HG03378 (cell line): ENCODE measurements at regions not wholly inside any gene's neighbourhood (a gene's known extent, or its start where the extent isn't known, plus 50 kb on each side); places are given as distances from the start of the nearest gene placed in this dataset.
"Not testable (repeated sequence)": the region's sequence is repeated elsewhere in the genome, so short reads cannot be mapped to it uniquely, and the experiment has no call there.

Experiments
- ATAC-seq: cut with Tn5 transposase; IDR thresholded peaks from one replicate; pipeline ENCODE4 v1.9.1; 2021; ENCODE audit warnings: mild to moderate bottlenecking, moderate library complexity; ENCODE audit not compliant: unreplicated experiment

DNA sequence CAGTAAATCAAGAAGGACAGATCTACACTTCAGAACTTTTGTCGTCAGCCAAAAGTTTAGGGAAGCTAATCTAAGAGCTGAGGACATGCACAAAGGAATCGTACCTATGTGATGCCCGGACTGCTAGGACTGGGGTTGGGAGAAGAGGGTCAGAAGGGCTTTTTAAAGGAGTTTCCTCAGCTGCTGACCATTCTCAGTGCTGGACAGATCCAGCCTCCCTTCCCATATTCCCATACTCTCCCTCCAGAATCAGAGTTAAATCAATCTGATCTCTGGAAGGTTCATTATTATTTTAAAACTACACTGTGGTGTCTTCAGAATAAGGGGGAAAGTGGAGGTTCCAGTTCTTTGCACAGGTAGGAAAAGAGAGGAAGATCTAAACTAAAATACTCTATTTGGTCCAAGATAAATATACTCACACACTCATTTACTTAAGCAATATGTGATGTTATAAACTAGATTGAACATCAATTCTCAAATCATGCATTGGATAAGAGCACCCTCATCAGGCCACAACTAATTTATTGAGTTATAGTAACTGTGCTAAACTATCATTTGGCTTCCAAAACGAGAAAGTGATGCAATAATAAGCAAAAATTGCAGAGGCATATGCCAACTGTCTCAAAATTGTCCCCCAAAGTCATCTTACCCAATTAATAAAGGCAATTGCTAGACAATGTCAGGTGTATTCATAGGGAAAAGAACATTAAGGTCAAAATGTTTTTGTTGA, 124.7 kb downstream of the HNRNPD start:
- no peak for ATAC-seq

DNA sequence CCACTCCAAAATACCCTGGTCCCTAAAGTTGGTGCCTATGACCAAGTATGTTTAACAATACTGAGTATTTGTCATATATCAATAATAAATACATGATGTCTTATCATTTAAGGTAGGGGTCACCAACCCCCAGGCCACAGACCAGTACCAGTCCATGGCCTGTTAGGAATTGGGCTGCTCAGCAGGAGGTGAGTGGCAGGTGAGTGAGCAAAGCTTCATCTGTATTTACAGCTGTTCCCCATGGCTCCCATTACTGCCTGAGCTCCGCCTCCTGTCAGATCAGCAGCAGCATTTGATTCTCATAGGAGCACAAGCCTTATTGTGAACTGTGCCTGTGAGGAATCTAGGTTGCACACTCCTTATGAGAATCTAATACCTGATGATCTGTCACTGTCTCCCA, 126.2 kb downstream of the HNRNPD start:
- ATAC-seq = no peak

DNA sequence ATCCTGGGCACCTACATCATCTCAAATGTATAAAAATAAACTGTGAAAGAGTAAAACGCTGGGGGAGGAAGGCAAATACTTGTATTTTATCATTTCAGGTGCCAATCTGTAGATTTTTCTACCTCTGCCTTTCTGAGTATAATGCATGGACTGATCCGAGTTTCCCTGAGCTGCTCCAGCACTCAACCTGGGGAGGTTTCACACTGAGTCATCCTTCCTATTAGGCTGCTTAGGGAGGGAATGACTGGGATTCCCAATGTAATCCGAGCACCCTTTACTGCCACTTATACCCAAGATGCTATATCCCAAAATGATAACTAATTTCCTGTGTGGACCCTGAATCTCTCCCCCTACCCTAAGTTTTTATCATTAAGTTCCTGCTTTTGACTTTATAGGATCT, 126.6 kb downstream of the HNRNPD start:
- no peak for ATAC-seq

DNA sequence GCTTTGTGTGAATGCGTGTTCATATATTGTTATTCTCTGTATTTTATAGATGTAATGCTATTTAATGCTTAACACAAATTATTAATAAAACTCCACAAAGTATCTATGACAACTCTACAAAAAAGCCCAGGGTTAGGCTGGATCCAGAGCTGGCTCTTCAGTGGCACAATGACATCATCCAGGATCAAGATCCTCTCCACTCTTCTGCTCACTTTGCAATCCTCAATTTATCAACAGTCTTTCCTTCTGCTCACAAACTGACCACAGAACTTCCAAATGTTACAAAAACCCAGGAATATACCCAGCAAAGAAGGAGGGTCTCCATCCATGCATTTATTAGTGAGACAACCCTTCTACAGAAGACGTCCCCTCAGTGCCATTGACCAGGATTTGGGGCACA, 132.3 kb downstream of the HNRNPD start:
- no peak for ATAC-seq

DNA sequence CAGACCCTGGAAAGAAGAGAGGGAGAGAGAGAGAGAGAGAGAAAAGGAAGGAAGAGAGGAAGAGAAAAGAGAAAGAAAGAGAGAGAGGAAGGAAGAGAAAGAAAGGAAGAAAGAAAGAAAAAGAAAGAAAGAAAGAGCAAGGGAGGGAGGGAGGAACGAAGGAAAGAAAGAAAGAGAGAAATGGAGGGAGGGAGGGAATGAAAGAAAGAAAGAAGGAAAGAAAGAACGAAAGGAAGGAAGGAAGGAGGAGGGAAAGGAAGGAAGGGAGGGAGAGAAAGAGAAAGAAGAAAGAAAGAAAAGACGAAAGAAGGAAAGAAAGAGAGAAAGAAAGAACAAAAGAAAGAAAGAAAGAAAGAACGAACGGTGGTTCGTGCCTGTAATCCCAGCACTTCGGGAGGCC, 133.4 kb downstream of the HNRNPD start:
- ATAC-seq = no peak

DNA sequence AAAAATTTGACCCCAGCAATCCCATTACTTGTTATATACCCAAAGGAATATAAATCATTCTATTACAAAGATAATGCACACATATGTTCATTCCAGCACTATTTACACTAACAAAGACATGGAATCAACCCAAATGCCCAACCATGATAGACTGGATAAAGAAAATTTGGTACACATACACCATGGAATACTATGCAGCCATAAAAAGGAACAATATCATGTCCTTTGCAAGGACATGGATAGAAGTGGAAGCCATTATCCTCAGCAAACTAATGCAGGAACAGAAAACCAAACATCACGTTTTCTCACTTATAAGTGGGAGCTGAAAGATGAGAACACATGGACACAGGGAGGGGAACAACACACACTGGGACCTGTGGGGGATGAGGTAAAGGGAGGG, 136.6 kb downstream of the HNRNPD start:
- ATAC-seq = not testable (repeated sequence)

DNA sequence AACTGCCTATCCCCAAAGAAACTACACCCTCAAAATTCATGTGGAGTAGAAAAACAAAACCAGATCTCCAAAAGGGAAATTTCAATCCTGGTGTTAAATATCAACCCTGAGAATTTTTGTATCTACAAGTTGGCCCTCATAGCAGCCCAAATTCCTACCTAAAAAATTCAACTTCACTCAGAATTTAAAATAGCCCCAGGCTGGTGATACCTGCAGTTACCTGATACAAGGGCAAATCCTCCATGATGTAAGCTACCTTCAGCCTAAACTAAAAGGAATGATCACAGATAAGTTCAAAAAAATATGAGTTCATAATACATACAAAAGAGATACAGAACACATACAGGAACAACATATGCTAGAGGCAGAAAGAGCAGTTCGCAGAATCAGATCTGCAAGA, 138.4 kb downstream of the HNRNPD start:
- ATAC-seq = no peak

DNA sequence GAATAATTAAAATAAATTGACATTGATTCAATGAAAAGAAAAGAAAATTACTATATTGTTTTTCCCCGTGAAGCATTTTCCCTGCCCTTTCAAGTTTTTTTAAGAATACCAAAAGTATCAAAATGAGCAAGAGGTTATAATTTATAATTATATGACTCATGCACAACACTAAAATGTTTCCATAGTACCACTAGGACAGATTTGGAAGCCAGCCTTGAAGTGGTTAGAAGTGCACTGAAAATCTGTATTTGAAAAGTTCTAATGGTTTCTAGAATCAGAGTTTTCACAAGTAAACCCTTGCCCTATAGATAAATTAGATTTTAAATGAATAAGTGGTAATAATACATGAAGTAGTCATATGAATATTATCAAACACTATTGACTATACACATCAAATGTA, 140.9 kb downstream of the HNRNPD start:
- ATAC-seq = no peak

DNA sequence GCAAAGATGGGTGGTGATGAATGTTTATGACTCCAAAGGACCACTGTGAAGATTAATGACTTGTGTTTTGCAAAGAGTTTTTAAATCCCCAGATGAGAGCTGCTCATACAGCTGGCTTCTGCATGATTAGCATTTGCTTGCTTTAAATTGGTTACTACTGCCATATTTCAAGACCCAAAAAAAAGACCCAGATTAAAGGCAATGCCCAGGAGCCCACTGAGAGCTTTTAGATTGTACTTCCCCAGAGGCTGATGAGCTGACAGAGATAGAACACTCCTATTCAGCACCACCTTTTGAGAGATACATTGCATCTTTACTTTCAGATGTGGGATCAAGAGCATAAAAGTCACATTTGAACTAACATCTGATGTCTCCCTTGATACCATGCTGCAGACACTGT, 142.0 kb downstream of the HNRNPD start:
- no peak for ATAC-seq

DNA sequence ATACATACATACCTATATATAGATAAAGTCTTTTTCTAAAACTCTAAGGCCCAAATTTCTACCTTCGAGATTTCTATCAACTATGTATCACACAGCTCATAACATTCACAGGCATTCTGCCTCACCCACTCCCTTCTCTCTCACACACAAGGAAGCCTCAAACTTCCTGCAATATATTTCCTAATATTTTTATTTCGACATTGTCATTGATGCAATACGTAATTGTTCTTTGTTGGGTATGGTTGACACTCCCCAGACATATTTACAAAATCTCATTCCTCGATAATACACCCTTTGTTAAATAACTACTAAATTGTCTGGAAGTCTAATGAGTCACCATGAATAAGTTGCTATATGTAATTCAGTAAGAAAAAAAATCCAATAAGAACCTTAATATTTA, 143.5 kb downstream of the HNRNPD start:
- no peak for ATAC-seq

DNA sequence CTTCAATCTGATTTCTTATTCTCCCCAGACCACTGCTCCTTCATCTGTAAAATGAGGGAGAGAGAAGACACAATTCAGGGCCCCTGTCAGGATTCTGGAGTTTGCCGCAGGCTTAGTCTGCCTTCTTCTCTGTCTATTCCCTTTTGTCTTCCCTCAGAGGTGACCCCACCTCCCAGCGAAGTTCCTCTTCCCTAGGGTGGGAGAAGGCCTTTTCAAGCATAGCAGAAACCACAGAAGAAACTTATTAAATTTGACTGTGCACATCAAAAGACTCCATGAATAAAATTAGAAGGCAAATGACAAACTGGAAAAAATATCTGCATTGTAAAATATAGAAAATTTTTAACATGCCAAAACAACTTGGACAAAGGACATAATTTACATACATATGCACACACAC, 148.8 kb downstream of the HNRNPD start:
- ATAC-seq = no peak

DNA sequence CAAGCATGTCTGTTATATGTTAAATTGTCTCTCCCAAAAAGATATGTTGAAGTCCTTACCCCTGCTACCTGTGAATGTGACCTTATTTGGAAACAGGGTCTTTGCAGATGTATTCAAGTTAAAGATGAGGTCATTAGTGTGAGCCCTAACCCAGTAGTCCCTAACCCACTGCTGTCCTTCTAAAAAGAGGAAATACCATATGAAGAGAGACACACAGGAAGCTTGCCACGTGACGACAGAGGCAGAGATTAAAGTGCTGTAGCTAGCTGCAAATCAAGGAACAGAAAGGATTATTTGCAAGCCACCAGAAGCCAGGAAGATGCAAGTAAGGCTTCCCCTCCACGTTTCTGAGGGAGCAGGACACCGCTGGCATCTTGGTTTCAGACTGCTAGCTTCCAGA, 150.1 kb downstream of the HNRNPD start:
- ATAC-seq = peak; percentile 68

DNA sequence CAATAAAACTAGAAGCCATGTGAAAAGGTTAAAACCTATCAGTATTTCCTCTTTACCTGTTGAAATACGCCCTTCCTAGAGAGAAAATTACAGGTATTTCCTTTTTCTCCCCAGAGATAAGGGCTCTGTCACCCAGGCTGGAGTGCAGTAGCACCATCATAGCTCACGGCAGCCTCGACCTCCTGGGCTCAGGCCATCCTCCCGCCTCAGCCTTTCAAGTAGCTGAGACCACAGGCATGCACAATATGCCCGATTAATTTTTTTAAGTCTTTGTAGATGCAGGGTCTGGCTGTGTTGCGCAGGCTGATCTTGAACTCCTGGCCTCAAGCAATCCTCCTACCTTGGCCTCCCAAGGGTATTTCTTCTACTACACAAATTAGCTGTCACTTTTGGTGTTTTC, 154.4 kb downstream of the HNRNPD start:
- ATAC-seq = no peak

DNA sequence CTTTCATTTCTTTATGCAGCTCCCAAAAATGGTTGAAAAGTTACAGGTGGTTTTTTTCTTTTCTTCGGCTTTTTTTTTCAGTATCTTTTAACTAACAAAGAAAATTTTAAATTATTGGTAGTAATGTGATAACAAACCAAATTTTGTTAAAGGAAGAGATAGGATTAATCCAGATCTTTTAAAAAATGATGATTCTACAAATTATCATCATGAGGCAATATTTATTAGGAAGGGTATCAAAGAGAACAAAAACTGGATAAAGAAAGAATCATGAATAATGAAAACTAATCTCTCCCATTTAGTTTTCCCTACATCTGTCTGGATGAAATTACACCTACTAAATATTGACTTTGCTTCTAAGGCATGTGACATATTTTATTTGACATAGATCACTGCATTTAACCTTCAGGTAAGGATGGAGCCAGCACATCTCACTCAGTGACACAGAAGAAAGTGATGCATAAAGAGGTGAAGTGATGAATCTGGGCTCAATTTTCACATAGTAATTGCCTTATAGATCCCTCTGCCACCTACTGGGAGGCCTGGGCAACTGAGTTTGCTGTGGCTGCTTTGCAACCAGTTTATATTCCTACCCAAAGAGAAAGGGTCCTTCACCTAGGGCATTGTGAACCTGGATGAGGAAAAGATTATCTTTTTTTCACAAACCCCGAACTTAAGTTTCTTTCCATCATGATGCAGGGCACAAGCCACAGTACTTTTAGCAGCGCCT, 155.6 kb downstream of the HNRNPD start:
- ATAC-seq = no peak

DNA sequence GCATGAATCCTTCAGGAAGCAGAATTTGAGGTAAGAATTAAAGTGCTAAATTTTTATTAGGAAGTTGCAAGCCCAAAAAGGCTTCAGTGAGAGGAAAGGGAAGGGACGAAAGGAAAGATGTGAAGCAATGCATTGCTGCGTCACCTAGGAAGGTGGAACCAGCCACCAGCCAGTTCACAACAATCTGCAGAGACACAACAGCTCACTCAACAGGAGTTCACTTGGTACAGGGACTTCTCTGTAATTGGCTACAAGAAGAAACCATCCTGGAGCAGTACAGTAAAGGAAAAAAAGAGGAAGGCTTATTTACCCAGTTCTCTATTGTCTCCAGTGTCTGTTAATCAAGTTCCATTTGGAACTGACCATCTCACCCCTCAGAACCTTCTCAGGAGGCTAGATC, 157.6 kb downstream of the HNRNPD start:
- no peak for ATAC-seq

DNA sequence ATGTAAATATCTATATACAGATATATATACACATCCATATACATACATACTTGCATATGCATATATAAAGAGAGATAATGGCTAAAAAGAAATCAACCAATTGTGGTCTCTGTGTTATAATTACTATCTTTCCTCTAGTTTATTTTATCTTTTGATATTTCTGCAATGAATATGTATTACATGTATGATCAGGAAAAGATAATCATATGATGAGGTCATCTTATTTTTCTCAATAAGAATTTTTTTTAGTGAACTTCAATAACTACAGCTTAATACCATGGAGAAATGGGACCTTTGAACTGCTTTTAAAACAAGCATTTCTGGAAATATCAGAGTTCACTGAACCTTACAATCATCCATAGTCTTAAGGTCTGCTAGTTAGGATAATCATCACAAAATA, 158.0 kb downstream of the HNRNPD start:
- ATAC-seq = no peak

DNA sequence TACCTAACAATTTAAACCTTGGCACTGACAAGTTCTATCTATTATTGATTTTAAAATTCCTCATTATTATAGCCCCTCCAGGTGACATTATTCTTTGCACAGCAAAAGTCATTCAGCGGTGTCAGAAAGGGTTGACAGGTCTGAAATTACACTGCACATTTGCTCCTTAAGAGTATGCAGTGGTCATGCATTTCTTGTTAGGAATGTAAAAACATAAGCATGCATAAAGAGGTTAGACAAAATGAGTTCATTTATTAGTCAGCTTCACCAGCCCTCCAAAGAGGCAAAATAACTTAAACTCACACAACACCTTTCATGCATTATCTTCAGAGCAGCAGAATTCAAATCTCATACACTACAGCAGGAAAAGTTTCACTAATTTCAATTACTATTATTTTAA, 158.8 kb downstream of the HNRNPD start:
- no peak for ATAC-seq

DNA sequence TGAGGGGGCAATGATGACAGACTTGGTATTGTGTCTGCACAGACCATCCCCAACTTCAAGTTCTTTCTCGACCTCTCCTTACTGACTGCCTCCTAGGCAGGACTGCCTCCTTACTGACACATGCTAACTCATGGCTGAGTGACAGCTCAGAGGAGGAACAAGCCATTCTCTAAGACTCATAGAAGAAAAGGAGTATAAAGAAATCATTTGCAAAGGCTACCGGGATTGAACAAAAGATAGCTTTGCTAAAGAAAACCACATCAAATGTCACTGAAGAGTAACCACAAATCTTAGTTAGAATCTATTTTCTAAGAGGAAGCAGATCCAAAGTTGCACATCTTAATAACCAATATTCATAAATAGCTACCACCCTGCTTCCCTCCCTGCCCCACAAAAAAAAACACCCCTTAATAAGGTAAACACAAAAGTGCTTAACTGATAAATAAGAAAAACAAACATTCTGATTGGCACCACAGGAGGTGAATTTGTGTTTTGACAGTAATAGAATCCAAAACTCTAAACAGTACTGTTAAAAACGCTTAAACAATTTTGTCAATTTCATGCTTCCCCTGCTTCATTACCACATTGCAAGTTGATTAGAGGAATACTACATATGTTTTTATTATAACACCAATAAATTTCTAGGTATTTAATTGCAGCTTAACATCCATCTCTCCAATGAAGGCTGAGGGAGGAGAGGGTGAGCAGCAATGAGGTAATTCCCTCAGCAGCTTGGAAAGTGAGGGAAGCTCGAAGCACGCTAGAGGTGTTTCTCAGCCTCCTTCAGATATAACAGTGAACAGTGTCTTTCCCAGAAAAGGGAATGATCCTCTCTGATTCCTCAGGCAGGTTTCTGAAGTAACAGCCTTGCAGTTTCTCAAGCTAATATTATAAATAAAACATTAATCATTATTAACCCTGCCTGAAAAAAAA, 160.0 kb downstream of the HNRNPD start:
- no peak for ATAC-seq

DNA sequence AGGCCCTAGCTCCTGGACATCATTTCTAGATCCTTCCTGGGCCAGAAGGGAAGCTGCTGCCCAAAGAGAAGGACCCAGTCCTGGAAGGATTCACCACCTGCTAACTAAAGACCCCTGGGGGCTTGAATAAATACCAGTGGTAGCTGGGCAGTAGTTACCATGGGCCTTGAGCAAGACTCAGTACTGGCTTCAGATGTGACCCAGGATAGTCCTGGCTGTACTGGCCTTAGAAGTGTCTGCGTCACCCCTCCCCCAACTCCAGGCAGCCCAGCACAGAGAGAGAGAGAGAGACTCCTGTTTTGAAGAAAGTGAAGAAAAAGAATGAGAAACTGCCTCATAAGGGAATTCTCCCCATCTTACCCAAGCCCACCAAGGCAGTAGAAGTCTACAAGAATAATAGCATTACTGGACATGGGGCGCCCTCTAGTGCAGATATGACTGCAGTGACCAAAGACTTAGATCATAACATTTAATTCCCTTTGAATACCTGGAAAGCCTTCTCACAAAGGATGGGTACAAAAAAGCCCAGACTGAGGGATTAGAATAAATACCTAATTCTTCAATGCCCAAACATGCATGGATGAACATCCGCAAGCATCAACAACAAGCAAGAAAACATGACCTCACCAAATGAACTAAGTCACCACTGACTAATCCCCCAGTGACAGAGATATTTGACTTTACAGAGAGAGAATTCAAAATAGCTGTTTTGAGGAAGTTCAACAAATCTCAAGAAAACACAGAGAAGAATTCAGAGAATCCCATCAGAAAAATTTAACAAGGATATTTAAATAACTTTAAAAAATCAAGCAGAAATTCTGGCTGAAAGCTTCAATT, 171.8 kb downstream of the HNRNPD start:
- no peak for ATAC-seq

DNA sequence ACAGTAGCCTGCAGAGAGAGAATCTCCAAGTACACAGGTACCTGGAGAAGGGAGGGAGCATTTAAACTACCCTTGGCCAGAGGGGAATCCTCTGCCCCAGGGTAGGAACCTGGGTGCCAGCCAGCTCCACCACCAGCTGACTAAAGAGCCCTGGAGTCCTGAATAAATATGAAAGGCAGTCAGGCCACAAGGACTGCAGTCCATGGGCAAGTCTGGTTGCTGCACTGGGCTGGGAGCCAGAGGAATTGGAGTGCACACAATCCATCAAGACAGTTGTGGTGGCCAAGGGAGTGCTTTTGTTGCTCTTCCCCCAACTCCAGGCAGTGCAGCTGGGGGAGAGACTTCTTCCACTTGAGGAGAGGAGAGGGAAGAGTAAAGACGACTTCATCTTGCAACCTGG, 172.5 kb downstream of the HNRNPD start:
- ATAC-seq = no peak

DNA sequence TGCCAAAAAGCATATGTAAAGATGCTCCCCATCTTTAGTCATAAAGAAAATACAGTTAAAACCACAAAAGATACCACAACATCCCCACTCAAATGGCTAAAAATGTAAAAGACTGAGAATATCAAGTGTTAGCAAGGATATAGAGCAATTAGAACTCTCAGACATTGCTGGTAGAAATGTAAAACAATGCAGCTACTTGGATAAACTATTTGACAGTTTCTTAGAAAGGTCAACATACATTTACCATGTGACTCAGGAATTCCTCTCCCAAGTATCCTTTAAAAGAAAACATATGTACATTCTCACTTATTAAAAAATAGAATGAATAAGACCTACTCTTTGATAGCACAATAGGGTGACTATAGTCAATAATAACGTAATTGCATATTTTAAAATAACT, 173.7 kb downstream of the HNRNPD start:
- no peak for ATAC-seq
